SK-N-SH (cell line): ENCODE measurements at regions not wholly inside any gene's neighbourhood (a gene's known extent, or its start where the extent isn't known, plus 50 kb on each side); places are given as distances from the start of the nearest gene placed in this dataset.
A peak's percentile ranks its signal among the peaks of the same experiment; 100 is the strongest.

ENCODE experiments used
- CTCF ChIA-PET: fragments of 300-600, 350-600 bp; formaldehyde crosslinking; extraction: SDS; loops from one replicate; lab custom pipeline; 2021; lab: Yijun Ruan, JAX
- POLR2A ChIA-PET: fragments of 350-600 bp; sonication (Branson Sonifier 250); formaldehyde crosslinking; extraction: SDS; loops from one replicate; lab custom pipeline; 2020; ENCODE audit warnings: antibody characterized with exemption, inconsistent platforms; lab: Yijun Ruan, JAX
- DNase-seq: peaks from one replicate; pipeline ENCODE4 v3.0.0; 2012
- H2AFZ ChIP-seq: fragments of 200-600 bp; sonication (generic); 2 replicates; pipeline ENCODE4 v1.8.1; 2016; ENCODE audit warnings: antibody characterized with exemption, mild to moderate bottlenecking, low read depth
- H3F3A ChIP-seq: fragments of 200-600 bp; sonication (generic); replicated peaks from 2 replicates; pipeline ENCODE3; 2016; ENCODE audit warnings: antibody characterized with exemption, mild to moderate bottlenecking; ENCODE audit not compliant: insufficient read depth
- H3K27ac ChIP-seq, 2 experiments: fragments of 200-500 bp in 1 of 2; fragments of 200-600 bp in 1 of 2; sonication (Bioruptor generic) in 1 of 2; sonication (generic), shearing (Covaris generic) in 1 of 2; 2 replicates each; pipeline versions ENCODE4 v1.5.1 to v1.6.1; 2014 to 2016; ENCODE audit warnings: low read depth in 2 of 2, inconsistent platforms in 1 of 2, low read length in 1 of 2, mild to moderate bottlenecking in 1 of 2, mixed read lengths in 1 of 2
- H3K27me3 ChIP-seq: fragments of 200-600 bp; sonication (generic), shearing (Covaris generic); 2 replicates; pipeline ENCODE4 v1.6.1; 2016; ENCODE audit warnings: mixed run types; ENCODE audit not compliant: insufficient read depth
- H3K36me3 ChIP-seq, 2 experiments: fragments of 200-500 bp in 1 of 2; fragments of 200-600 bp in 1 of 2; sonication (Bioruptor generic) in 1 of 2; sonication (generic) in 1 of 2; replicated peaks in 1 of 2; 2 replicates each; pipeline versions ENCODE3 to v1.5.1; 2014 to 2016; ENCODE audit warnings: low read length in 1 of 2, mild to moderate bottlenecking in 1 of 2; ENCODE audit not compliant: insufficient read depth in 2 of 2, control insufficient read depth in 1 of 2
- H3K4me1 ChIP-seq, 2 experiments: fragments of 200-500 bp in 1 of 2; fragments of 200-600 bp in 1 of 2; sonication (Bioruptor generic) in 1 of 2; sonication (generic), shearing (Covaris generic) in 1 of 2; 2 replicates each; pipeline versions ENCODE4 v1.5.1 to v1.6.1; 2014 to 2016; ENCODE audit warnings: low read depth in 1 of 2, low read length in 1 of 2, mixed run types in 1 of 2; ENCODE audit not compliant: insufficient read depth in 2 of 2, control insufficient read depth in 1 of 2
- H3K4me2 ChIP-seq: fragments of 200-600 bp; sonication (generic), shearing (Covaris generic); 2 replicates; pipeline ENCODE4 v1.6.1; 2017; ENCODE audit warnings: mixed run types
- H3K4me3 ChIP-seq, 2 experiments: fragments of 200-500 bp in 1 of 2; fragments of 200-600 bp in 1 of 2; sonication (Bioruptor generic) in 1 of 2; sonication (generic), shearing (Covaris generic) in 1 of 2; 2 replicates each; pipeline versions ENCODE4 v1.5.1 to v1.8.1; 2014 to 2016; ENCODE audit warnings: low read depth in 2 of 2, inconsistent platforms in 1 of 2, low read length in 1 of 2, mild to moderate bottlenecking in 1 of 2, mixed read lengths in 1 of 2, moderate library complexity in 1 of 2
- H3K79me2 ChIP-seq: fragments of 200-600 bp; sonication (generic); 2 replicates; pipeline ENCODE4 v1.8.1; 2017; ENCODE audit warnings: mild to moderate bottlenecking; ENCODE audit not compliant: insufficient read depth
- H3K9ac ChIP-seq: fragments of 200-600 bp; sonication (generic); 2 replicates; pipeline ENCODE4 v1.6.1; 2017; ENCODE audit warnings: mixed run types
- H3K9me2 ChIP-seq: fragments of 200-600 bp; sonication (generic); 2 replicates; pipeline ENCODE4 v1.6.1; 2017; ENCODE audit warnings: mixed run types
- H3K9me3 ChIP-seq: fragments of 200-600 bp; sonication (generic); 2 replicates; pipeline ENCODE4 v1.6.1; 2017; ENCODE audit warnings: mixed run types, mild to moderate bottlenecking, moderate library complexity
- H4K20me1 ChIP-seq: fragments of 200-600 bp; sonication (generic); 2 replicates; pipeline ENCODE4 v1.6.1; 2017; ENCODE audit warnings: mild to moderate bottlenecking, mixed run types; ENCODE audit not compliant: insufficient read depth
- ELF1 ChIP-seq: IDR thresholded peaks from 2 replicates; pipeline ENCODE4 v1.4.0; 2012
- EZH2phosphoT487 ChIP-seq: fragments of 200-600 bp; sonication (generic); IDR thresholded peaks from 2 replicates; pipeline ENCODE4 v1.6.1; 2017; ENCODE audit warnings: low read depth, mixed run types, mild to moderate bottlenecking, antibody characterized with exemption, moderate library complexity, borderline replicate concordance
- FOSL2 ChIP-seq: IDR thresholded peaks from 2 replicates; pipeline ENCODE4 v1.4.0; 2012; ENCODE audit warnings: low read depth, mild to moderate bottlenecking, moderate library complexity, borderline replicate concordance
- FOXM1 ChIP-seq: IDR thresholded peaks from 2 replicates; pipeline ENCODE4 v1.4.0; 2012; ENCODE audit warnings: low read depth, mild to moderate bottlenecking
- GABPA ChIP-seq: IDR thresholded peaks from 2 replicates; pipeline ENCODE4 v1.4.0; 2012; ENCODE audit warnings: low read depth, mild to moderate bottlenecking
- GATA2 ChIP-seq: sonication (generic); formaldehyde crosslinking; IDR thresholded peaks from 2 replicates; pipeline ENCODE4 v1.5.0; 2020; ENCODE audit warnings: mild to moderate bottlenecking, missing genetic modification reagents
- IRF3 ChIP-seq: fragments of 150-350 bp; IDR thresholded peaks from 2 replicates; pipeline ENCODE4 v1.6.1; 2016; ENCODE audit warnings: mild to moderate bottlenecking, low read depth, low read length
- MEF2A ChIP-seq: IDR thresholded peaks from 2 replicates; pipeline ENCODE4 v1.4.0; 2012; ENCODE audit warnings: low read depth, borderline replicate concordance
- MXI1 ChIP-seq: IDR thresholded peaks from 2 replicates; pipeline ENCODE4 v1.6.1; 2012; ENCODE audit warnings: mild to moderate bottlenecking, low read depth, low read length, improper control_type of control experiment
- NFIC ChIP-seq: IDR thresholded peaks from 2 replicates; pipeline ENCODE4 v1.4.0; 2012; ENCODE audit warnings: borderline replicate concordance
- POLR2AphosphoS5 ChIP-seq: IDR thresholded peaks from 2 replicates; pipeline ENCODE4 v1.6.1; 2012; ENCODE audit warnings: low read depth, low read length
- RCOR1 ChIP-seq: fragments of 150-350 bp; IDR thresholded peaks from 2 replicates; pipeline ENCODE4 v1.6.1; 2017; ENCODE audit warnings: antibody characterized with exemption, low read length
- RFX5 ChIP-seq: IDR thresholded peaks from 2 replicates; pipeline ENCODE4 v1.6.1; 2012; ENCODE audit warnings: mild to moderate bottlenecking, improper control_type of control experiment, low read length
- SMC3 ChIP-seq: IDR thresholded peaks from 2 replicates; pipeline ENCODE4 v1.6.1; 2012; ENCODE audit warnings: low read depth, low read length, improper control_type of control experiment
- TEAD4 ChIP-seq: IDR thresholded peaks from 2 replicates; pipeline ENCODE4 v1.4.0; 2012; ENCODE audit warnings: mild to moderate bottlenecking, borderline replicate concordance; ENCODE audit not compliant: insufficient read depth
- YY1 ChIP-seq: IDR thresholded peaks from 2 replicates; pipeline ENCODE4 v1.4.0; 2012; ENCODE audit warnings: low read depth, mild to moderate bottlenecking
- WGBS: methylation state at CpG from one replicate; pipeline ENCODE4 v1.1.6; 2017; ENCODE audit warnings: low lambda C conversion rate; 5-methylcytosine and 5-hydroxymethylcytosine counted together
- TF ChIP-seq, protein P1 (sequence below): IDR thresholded peaks from 2 replicates; pipeline ENCODE4 v1.4.0; 2012; ENCODE audit warnings: low read depth, borderline replicate concordance
- TF ChIP-seq, protein P2 (sequence below): IDR thresholded peaks from 2 replicates; pipeline ENCODE4 v1.4.0; 2012; ENCODE audit warnings: low read depth, borderline replicate concordance

DNA sequence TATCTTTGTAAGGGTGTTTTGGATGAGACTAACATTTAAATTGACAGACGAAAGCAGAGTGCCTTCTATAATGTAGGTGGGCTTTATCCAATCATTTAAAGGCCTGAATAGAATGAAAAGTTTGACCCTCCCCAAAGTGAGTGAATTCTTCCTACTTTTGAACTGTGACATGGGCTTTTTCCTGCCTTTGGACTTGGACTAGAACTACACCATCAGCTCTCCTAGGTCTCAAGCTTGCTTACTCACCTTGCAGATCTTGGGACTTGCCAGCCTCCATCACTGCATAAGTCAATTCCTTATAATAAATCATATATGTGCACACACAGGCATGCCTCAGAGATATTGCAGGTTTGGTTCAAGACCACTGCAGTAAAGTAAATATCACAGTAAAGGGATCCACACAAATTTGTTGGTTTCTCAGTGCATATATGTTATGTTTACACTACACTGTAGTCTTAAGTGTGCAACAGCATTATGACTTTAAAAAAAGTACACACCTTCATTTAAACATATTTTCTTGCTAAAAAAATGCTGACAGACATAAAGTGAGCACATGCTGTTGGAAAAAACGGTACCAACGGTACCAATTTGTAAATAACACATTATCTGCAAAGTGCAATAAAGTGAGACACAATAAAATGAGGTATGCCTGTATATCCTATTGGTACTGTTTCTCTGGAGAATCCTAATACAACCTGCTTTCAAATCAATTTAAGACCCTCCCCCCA lies 51.6 kb upstream of the ATF3 start:
- ChIA-PET POLR2A (interaction anchor here (2.8 kb wide), 1 partner anchor 51 kb away, joined by 17 read pairs; the partner anchor contains the start of gene ATF3), CTCF (interaction anchor here (1.9 to 4.9 kb wide), 3 partner anchors 53 to 112 kb away, joined by 5 to 22 read pairs (median 5); no protein-coding TSS in a partner anchor)
- H4K20me1 ChIP-seq, result no peaks in the 10 kb centered on the region
- H3K27ac ChIP-seq, result no peak overlapping the region
- H3K4me2 ChIP-seq, result no peak overlapping the region
- no peak for DNase-seq
- no peak overlapping the region for H2AFZ ChIP-seq
- H3K4me3 ChIP-seq, result no peak overlapping the region
- H3K9ac ChIP-seq, result no peak overlapping the region
- 91% methylated on average over 3 of the region's 3 CpGs for WGBS
- peaks cover 7% of the 10 kb centered on the region for H3F3A ChIP-seq
- no peaks in the 10 kb centered on the region for H3K79me2 ChIP-seq
- no peaks in the 10 kb centered on the region for H3K9me2 ChIP-seq
- H3K9me3 ChIP-seq, result no peaks in the 10 kb centered on the region
- H3K27me3 ChIP-seq, result no peaks in the 10 kb centered on the region
- H3K4me1 ChIP-seq, result peaks cover 0 to 16% of the 10 kb centered on the region in 2 experiments; a peak in 1 of 4 replicates
- no peaks in the 10 kb centered on the region for H3K36me3 ChIP-seq
- no peak for TF ChIP-seq SMC3
- TF ChIP-seq MXI1, result no peak
- TF ChIP-seq, all 33 proteins: peak for 0

DNA sequence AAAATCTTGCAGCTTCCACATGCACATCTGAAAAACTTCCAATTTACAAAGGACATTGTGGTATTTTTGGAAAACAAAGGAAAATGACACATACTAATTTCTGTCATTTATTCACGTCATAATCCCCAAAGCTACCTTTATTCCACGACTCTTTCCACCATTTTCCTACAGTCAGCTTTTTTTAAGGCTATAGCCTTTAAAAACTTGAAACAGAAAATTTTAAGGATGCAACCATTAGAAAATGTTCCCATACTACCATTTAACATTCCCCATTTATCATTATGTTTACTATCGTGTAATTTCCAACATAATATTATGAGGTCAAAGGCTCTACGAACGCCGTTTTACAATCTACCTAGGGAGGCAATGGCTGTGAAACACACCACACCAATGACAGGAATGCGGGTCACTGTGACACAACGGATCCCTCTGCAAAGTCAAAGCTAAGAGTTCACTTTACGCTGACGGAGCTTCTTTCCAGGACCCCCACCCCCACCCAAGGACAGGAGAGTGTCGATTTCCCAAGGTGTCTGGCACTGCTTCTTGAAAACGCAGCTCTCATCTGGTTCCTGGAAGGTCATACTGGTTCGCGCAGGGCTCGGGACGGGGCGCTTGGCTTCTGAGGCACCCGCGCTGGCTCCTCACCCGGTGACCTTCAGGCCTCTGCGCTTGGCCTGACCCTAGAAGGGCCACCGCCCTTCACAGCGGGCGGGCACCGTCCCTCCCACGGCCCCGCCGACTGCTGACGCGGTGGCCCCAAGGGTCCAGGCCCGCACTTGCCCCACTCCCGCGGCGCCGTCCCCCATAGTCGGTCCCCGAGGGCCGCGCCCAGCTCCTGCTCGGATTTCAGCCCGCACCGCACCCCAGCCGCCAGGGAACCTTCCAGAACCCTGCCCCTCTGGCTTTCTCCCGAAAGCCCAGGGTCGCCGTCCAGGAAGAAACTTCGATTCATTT lies 50.5 kb upstream of the ATF3 start:
- ChIA-PET CTCF (interaction anchor here (0.6 to 4.9 kb wide), 7 partner anchors 12 to 280 kb away, joined by 3 to 22 read pairs (median 4); no protein-coding TSS in a partner anchor), POLR2A (interaction anchor here (0.7 to 2.8 kb wide), 7 partner anchors 16 to 300 kb away, joined by 3 to 17 read pairs (median 4); partner anchors contain the start of genes ATF3, FLVCR1, NSL1 and TATDN3)
- H4K20me1 ChIP-seq, result no peaks in the 10 kb centered on the region
- DNase-seq, result peak; percentile 78
- no peaks in the 10 kb centered on the region for H3K36me3 ChIP-seq
- no peak for TF ChIP-seq GATA2 (CRISPR knock-in tag)
- TF ChIP-seq ELF1, result no peak
- TF ChIP-seq, protein P1, sequence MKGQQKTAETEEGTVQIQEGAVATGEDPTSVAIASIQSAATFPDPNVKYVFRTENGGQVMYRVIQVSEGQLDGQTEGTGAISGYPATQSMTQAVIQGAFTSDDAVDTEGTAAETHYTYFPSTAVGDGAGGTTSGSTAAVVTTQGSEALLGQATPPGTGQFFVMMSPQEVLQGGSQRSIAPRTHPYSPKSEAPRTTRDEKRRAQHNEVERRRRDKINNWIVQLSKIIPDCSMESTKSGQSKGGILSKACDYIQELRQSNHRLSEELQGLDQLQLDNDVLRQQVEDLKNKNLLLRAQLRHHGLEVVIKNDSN, result no peak
- TF ChIP-seq FOXM1, result no peak
- no peak for TF ChIP-seq TEAD4
- TF ChIP-seq GABPA, result no peak
- TF ChIP-seq RFX5, result no peak
- no peak for TF ChIP-seq POLR2AphosphoS5
- no peak for TF ChIP-seq EZH2phosphoT487
- TF ChIP-seq IRF3, result no peak
- no peak for TF ChIP-seq FOSL2
- no peak for TF ChIP-seq NFIC
- no peak for TF ChIP-seq YY1
- no peak for TF ChIP-seq RCOR1
- TF ChIP-seq MEF2A, result no peak
- TF ChIP-seq, protein P2, sequence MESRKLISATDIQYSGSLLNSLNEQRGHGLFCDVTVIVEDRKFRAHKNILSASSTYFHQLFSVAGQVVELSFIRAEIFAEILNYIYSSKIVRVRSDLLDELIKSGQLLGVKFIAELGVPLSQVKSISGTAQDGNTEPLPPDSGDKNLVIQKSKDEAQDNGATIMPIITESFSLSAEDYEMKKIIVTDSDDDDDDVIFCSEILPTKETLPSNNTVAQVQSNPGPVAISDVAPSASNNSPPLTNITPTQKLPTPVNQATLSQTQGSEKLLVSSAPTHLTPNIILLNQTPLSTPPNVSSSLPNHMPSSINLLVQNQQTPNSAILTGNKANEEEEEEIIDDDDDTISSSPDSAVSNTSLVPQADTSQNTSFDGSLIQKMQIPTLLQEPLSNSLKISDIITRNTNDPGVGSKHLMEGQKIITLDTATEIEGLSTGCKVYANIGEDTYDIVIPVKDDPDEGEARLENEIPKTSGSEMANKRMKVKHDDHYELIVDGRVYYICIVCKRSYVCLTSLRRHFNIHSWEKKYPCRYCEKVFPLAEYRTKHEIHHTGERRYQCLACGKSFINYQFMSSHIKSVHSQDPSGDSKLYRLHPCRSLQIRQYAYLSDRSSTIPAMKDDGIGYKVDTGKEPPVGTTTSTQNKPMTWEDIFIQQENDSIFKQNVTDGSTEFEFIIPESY, result no peak
- peak overlapping the region; percentile 86 for H2AFZ ChIP-seq
- H3K9ac ChIP-seq, result peak overlapping the region; percentile 71
- H3K9me3 ChIP-seq, result no peaks in the 10 kb centered on the region
- H3K27me3 ChIP-seq, result no peaks in the 10 kb centered on the region
- H3K27ac ChIP-seq, result peak overlapping the region; percentile 37 to 85; a peak in 3 of 4 replicates
- peak overlapping the region; percentile 71 for H3K4me2 ChIP-seq
- H3K79me2 ChIP-seq, result no peaks in the 10 kb centered on the region
- peaks cover 0 to 16% of the 10 kb centered on the region in 2 experiments; a peak in 1 of 4 replicates for H3K4me1 ChIP-seq
- WGBS, result 58% methylated on average over 30 of the region's 47 CpGs
- H3K4me3 ChIP-seq, result peak overlapping the region; percentile 64 to 78
- no peaks in the 10 kb centered on the region for H3K9me2 ChIP-seq
- H3F3A ChIP-seq, result peaks cover 7% of the 10 kb centered on the region
